ENCODE measurements at regions not wholly inside any gene's neighbourhood (a gene's known extent, or its start where the extent isn't known, plus 50 kb on each side); places are given as distances from the start of the nearest gene placed in this dataset.

DNA sequence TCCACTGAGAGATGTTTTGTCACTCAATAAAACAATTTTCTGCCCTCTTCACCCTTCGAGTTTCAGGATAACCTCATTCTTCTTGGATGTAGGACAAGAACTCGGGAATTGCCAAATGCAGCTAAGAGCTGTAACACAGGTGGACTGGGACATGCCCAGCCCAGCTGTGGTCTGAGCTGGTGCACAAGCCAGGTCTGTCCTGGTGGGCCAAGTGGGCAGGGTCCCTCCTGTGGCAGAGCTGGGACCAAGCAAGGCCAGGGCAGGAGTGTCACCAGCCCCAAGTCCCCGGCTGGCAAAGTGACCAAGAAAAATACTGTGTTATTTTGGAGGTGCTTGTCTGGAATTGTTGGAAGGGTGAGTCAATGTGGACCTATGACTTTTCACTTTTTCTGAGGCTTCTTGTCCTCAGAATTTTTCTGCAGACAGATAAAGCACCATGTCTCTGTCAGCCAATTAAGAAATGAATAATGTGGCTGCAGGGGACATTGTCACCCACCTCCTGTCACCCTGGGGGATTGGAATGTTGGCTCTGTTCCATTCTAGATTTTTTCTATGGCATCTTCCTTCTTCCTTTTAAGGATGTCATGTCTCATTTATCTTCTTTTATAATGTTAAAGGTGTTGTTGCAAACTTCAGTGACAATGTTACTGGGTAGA lies 645.2 kb upstream of the EPHA6 start:
- TF ChIP-seq, protein P1, sequence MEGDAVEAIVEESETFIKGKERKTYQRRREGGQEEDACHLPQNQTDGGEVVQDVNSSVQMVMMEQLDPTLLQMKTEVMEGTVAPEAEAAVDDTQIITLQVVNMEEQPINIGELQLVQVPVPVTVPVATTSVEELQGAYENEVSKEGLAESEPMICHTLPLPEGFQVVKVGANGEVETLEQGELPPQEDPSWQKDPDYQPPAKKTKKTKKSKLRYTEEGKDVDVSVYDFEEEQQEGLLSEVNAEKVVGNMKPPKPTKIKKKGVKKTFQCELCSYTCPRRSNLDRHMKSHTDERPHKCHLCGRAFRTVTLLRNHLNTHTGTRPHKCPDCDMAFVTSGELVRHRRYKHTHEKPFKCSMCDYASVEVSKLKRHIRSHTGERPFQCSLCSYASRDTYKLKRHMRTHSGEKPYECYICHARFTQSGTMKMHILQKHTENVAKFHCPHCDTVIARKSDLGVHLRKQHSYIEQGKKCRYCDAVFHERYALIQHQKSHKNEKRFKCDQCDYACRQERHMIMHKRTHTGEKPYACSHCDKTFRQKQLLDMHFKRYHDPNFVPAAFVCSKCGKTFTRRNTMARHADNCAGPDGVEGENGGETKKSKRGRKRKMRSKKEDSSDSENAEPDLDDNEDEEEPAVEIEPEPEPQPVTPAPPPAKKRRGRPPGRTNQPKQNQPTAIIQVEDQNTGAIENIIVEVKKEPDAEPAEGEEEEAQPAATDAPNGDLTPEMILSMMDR (IDR thresholded peaks at IDR 0.05) = no peak
- no peak for TF ChIP-seq POLR2A (IDR thresholded peaks at IDR 0.05)

Measured in esophagus squamous epithelium (tissue), 4 donors.